Iris pigment epithelial cell (primary cell): ENCODE measurements at regions not wholly inside any gene's neighbourhood (a gene's known extent, or its start where the extent isn't known, plus 50 kb on each side); places are given as distances from the start of the nearest gene placed in this dataset.

Experiments used
- DNase-seq: peaks from one replicate; pipeline ENCODE4 v3.0.0-alpha.2; 2011; ENCODE audit warnings: low read depth

GRCh38 chr2:107760620-107761364 is 65.9 kb upstream of the RGPD4 start:
- no peak for DNase-seq

GRCh38 chr2:107772353-107772752 is 54.3 kb upstream of the RGPD4 start:
- DNase-seq = no peak

GRCh38 chr2:107775211-107775610 is 51.5 kb upstream of the RGPD4 start:
- DNase-seq = no peak

GRCh38 chr2:107775791-107776190 is 50.9 kb upstream of the RGPD4 start:
- no peak for DNase-seq

- no peak for DNase-seq
Observed at GRCh38 chr2:107776362-107776761, 50.3 kb upstream of the RGPD4 start.
